ENCODE measurements at regions not wholly inside any gene's neighbourhood (a gene's known extent, or its start where the extent isn't known, plus 50 kb on each side); places are given as distances from the start of the nearest gene placed in this dataset.

DNA sequence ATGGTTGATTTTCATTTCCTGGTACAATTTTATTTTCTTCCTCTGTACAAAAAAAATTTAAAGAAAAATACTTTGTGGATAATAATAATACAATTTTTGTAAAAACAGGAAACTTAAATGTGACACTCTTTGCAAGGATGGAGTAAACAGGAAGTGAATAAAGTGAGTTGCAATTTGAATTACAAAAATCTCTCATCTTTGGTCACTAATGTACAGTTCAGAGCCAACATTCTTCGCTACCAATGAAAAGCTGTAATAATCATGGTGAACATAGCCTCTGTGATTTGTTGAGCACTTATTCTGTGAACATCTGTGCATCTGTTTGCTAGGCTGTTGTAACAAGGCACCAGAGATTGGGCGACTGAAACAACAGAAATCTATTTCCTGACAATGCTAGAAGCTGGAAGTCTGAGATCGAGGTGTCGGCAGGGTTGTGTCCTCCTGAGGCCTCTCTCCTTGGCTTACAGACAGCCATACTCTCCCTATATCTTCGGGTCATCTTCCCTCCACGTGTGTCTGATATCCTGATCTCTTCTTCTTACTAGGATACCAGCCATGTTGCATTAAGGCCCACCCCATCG, 295.3 kb upstream of the KLF6 start:
- TF ChIP-seq RAD21 (IDR thresholded peaks at IDR 0.05; ENCODE audit: low read depth) (no peak), USF1 (IDR thresholded peaks at IDR 0.05) (no peak), CEBPB (IDR thresholded peaks at IDR 0.05) (no peak), ZBTB7A (IDR thresholded peaks at IDR 0.05; ENCODE audit: low read depth) (no peak), EGR1 (IDR thresholded peaks at IDR 0.05) (no peak), NFIC (IDR thresholded peaks at IDR 0.05) (no peak), CREB1 (IDR thresholded peaks at IDR 0.05; ENCODE audit: low read depth) (no peak), TEAD4 (IDR thresholded peaks at IDR 0.05) (no peak), YY1 (IDR thresholded peaks at IDR 0.05; ENCODE audit: low read depth) (no peak), FOXM1 (IDR thresholded peaks at IDR 0.05; ENCODE audit: borderline replicate concordance, low read depth) (no peak), TAF1 (IDR thresholded peaks at IDR 0.05; ENCODE audit: low read depth) (no peak), EP300 (IDR thresholded peaks at IDR 0.05; ENCODE audit: borderline replicate concordance) (no peak), TCF12 (IDR thresholded peaks at IDR 0.05; ENCODE audit: low read depth) (no peak)
- TF ChIP-seq, protein P1, sequence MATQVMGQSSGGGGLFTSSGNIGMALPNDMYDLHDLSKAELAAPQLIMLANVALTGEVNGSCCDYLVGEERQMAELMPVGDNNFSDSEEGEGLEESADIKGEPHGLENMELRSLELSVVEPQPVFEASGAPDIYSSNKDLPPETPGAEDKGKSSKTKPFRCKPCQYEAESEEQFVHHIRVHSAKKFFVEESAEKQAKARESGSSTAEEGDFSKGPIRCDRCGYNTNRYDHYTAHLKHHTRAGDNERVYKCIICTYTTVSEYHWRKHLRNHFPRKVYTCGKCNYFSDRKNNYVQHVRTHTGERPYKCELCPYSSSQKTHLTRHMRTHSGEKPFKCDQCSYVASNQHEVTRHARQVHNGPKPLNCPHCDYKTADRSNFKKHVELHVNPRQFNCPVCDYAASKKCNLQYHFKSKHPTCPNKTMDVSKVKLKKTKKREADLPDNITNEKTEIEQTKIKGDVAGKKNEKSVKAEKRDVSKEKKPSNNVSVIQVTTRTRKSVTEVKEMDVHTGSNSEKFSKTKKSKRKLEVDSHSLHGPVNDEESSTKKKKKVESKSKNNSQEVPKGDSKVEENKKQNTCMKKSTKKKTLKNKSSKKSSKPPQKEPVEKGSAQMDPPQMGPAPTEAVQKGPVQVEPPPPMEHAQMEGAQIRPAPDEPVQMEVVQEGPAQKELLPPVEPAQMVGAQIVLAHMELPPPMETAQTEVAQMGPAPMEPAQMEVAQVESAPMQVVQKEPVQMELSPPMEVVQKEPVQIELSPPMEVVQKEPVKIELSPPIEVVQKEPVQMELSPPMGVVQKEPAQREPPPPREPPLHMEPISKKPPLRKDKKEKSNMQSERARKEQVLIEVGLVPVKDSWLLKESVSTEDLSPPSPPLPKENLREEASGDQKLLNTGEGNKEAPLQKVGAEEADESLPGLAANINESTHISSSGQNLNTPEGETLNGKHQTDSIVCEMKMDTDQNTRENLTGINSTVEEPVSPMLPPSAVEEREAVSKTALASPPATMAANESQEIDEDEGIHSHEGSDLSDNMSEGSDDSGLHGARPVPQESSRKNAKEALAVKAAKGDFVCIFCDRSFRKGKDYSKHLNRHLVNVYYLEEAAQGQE (IDR thresholded peaks at IDR 0.05; ENCODE audit: low read depth): no peak
- TF ChIP-seq, protein P2, sequence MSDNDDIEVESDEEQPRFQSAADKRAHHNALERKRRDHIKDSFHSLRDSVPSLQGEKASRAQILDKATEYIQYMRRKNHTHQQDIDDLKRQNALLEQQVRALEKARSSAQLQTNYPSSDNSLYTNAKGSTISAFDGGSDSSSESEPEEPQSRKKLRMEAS (IDR thresholded peaks at IDR 0.05): no peak

GRCh38 chr10:4079803-4080202, 294.8 kb upstream of the KLF6 start:
- TF ChIP-seq EP300 (IDR thresholded peaks at IDR 0.05; ENCODE audit: borderline replicate concordance): no peak
- TF ChIP-seq TEAD4 (IDR thresholded peaks at IDR 0.05): no peak
- TF ChIP-seq, protein P1 (IDR thresholded peaks at IDR 0.05; ENCODE audit: low read depth): no peak
- no peak for TF ChIP-seq YY1 (IDR thresholded peaks at IDR 0.05; ENCODE audit: low read depth)
- TF ChIP-seq ZBTB7A (IDR thresholded peaks at IDR 0.05; ENCODE audit: low read depth): no peak
- TF ChIP-seq CEBPB (IDR thresholded peaks at IDR 0.05): no peak
- TF ChIP-seq RAD21 (IDR thresholded peaks at IDR 0.05; ENCODE audit: low read depth): no peak
- no peak for TF ChIP-seq EGR1 (IDR thresholded peaks at IDR 0.05)
- TF ChIP-seq TCF12 (IDR thresholded peaks at IDR 0.05; ENCODE audit: low read depth): no peak
- TF ChIP-seq CREB1 (IDR thresholded peaks at IDR 0.05; ENCODE audit: low read depth): no peak
- TF ChIP-seq NFIC (IDR thresholded peaks at IDR 0.05): no peak
- TF ChIP-seq, protein P2 (IDR thresholded peaks at IDR 0.05): no peak
- no peak for TF ChIP-seq USF1 (IDR thresholded peaks at IDR 0.05)
- no peak for TF ChIP-seq FOXM1 (IDR thresholded peaks at IDR 0.05; ENCODE audit: borderline replicate concordance, low read depth)
- no peak for TF ChIP-seq TAF1 (IDR thresholded peaks at IDR 0.05; ENCODE audit: low read depth)

GRCh38 chr10:4077804-4078203, 292.8 kb upstream of the KLF6 start:
- TF ChIP-seq, protein P1 (IDR thresholded peaks at IDR 0.05; ENCODE audit: low read depth): no peak
- no peak for TF ChIP-seq EGR1 (IDR thresholded peaks at IDR 0.05)
- TF ChIP-seq RAD21 (IDR thresholded peaks at IDR 0.05; ENCODE audit: low read depth): no peak
- TF ChIP-seq, protein P2 (IDR thresholded peaks at IDR 0.05): no peak
- no peak for TF ChIP-seq TAF1 (IDR thresholded peaks at IDR 0.05; ENCODE audit: low read depth)
- TF ChIP-seq EP300 (IDR thresholded peaks at IDR 0.05; ENCODE audit: borderline replicate concordance): no peak

- TF ChIP-seq ZBTB7A (IDR thresholded peaks at IDR 0.05; ENCODE audit: low read depth) (no peak), TCF12 (IDR thresholded peaks at IDR 0.05; ENCODE audit: low read depth) (no peak), FOXM1 (IDR thresholded peaks at IDR 0.05; ENCODE audit: borderline replicate concordance, low read depth) (no peak), RAD21 (IDR thresholded peaks at IDR 0.05; ENCODE audit: low read depth) (no peak), YY1 (IDR thresholded peaks at IDR 0.05; ENCODE audit: low read depth) (no peak), TEAD4 (IDR thresholded peaks at IDR 0.05) (no peak), USF1 (IDR thresholded peaks at IDR 0.05) (no peak), CREB1 (IDR thresholded peaks at IDR 0.05; ENCODE audit: low read depth) (no peak), EP300 (IDR thresholded peaks at IDR 0.05; ENCODE audit: borderline replicate concordance) (no peak), TAF1 (IDR thresholded peaks at IDR 0.05; ENCODE audit: low read depth) (no peak), NFIC (IDR thresholded peaks at IDR 0.05) (no peak), EGR1 (IDR thresholded peaks at IDR 0.05) (no peak), CEBPB (IDR thresholded peaks at IDR 0.05) (no peak)
- TF ChIP-seq, protein P1 (IDR thresholded peaks at IDR 0.05; ENCODE audit: low read depth): no peak
- TF ChIP-seq, protein P2 (IDR thresholded peaks at IDR 0.05): no peak
Measured at GRCh38 chr10:4076983-4077382, 292.0 kb upstream of the KLF6 start.

All from Ishikawa (cell line).